H1 (cell line): ENCODE measurements at regions not wholly inside any gene's neighbourhood (a gene's known extent, or its start where the extent isn't known, plus 50 kb on each side); places are given as distances from the start of the nearest gene placed in this dataset.

Experiments used
- CTCF ChIA-PET: fragments of 300-600 bp; sonication (Branson Sonifier 250); formaldehyde crosslinking; loops from one replicate; lab custom pipeline; 2021; ENCODE audit not compliant: partially characterized antibody; lab: Charles Lee
- POLR2A ChIA-PET: fragments of 300-600 bp; sonication (Branson Sonifier 250); formaldehyde crosslinking; loops from one replicate; lab custom pipeline; 2021; ENCODE audit warnings: inconsistent platforms; ENCODE audit not compliant: partially characterized antibody; lab: Charles Lee
- DNase-seq, 2 experiments: peaks; one replicate each; pipeline versions ENCODE4 v3.0.0 to v3.0.0-alpha.2; 2010 to 2022; ENCODE audit warnings: low spot score in 2 of 2, low read depth in 1 of 2, mixed read lengths in 1 of 2
- FAIRE-seq: peaks from 2 replicates; lab custom pipeline; 2011; peaks lifted over from hg19 to GRCh38; lab: Jason Lieb, UNC
- H2AFZ ChIP-seq: 2 replicates; pipeline ENCODE4 v1.8.1; 2012; ENCODE audit warnings: low read length, inconsistent platforms
- H2AK5ac ChIP-seq: 2 replicates; pipeline ENCODE4 v1.6.1; 2013; ENCODE audit warnings: low read depth, low read length
- H2BK120ac ChIP-seq: replicated peaks from 2 replicates; pipeline ENCODE3; 2013; ENCODE audit warnings: low read depth, low read length, inconsistent platforms
- H2BK12ac ChIP-seq: 2 replicates; pipeline ENCODE4 v1.6.1; 2013; ENCODE audit warnings: low read depth, low read length
- H2BK15ac ChIP-seq: 2 replicates; pipeline ENCODE4 v1.6.1; 2013; ENCODE audit warnings: low read length
- H2BK20ac ChIP-seq: 2 replicates; pipeline ENCODE4 v1.6.1; 2013; ENCODE audit warnings: low read length
- H2BK5ac ChIP-seq: 2 replicates; pipeline ENCODE4 v1.6.1; 2013; ENCODE audit warnings: low read depth, low read length
- H3K14ac ChIP-seq: 2 replicates; pipeline ENCODE4 v1.6.1; 2013; ENCODE audit warnings: inconsistent platforms; ENCODE audit not compliant: insufficient read length
- H3K18ac ChIP-seq: 2 replicates; pipeline ENCODE4 v1.6.1; 2013; ENCODE audit warnings: low read length; ENCODE audit errors: extremely low read depth
- H3K23ac ChIP-seq: 2 replicates; pipeline ENCODE4 v1.6.1; 2013; ENCODE audit warnings: inconsistent platforms; ENCODE audit not compliant: insufficient read length
- H3K23me2 ChIP-seq: 2 replicates; pipeline ENCODE4 v1.6.1; 2013; ENCODE audit warnings: low read depth, low read length
- H3K27ac ChIP-seq: 2 replicates; pipeline ENCODE4 v1.6.1; 2011; ENCODE audit warnings: low read depth, low read length, inconsistent platforms
- H3K27me3 ChIP-seq, 4 experiments: replicated peaks in 1 of 4; 1 replicate in 1 of 4; 2 replicates in 3 of 4; pipeline versions ENCODE4 v1.6.1 to v1.8.1; 2011 to 2013; ENCODE audit warnings: low read length in 3 of 4, mild to moderate bottlenecking in 3 of 4, inconsistent platforms in 2 of 4, mixed read lengths in 2 of 4, moderate library complexity in 1 of 4; ENCODE audit not compliant: control insufficient read depth in 3 of 4, insufficient read depth in 3 of 4; ENCODE audit errors: extremely low read depth in 1 of 4
- H3K36me3 ChIP-seq, 4 experiments: 2 replicates each; pipeline versions ENCODE4 v1.6.1 to v1.8.1; 2011 to 2013; ENCODE audit warnings: mild to moderate bottlenecking in 4 of 4, low read length in 3 of 4, moderate library complexity in 2 of 4, control low read depth in 1 of 4, inconsistent platforms in 1 of 4; ENCODE audit not compliant: insufficient read depth in 4 of 4, control insufficient read depth in 2 of 4
- H3K4ac ChIP-seq: replicated peaks from 2 replicates; pipeline ENCODE3; 2013; ENCODE audit warnings: low read length, low read depth, mixed read lengths, inconsistent platforms; ENCODE audit not compliant: insufficient read length
- H3K4me1 ChIP-seq, 4 experiments: replicated peaks in 1 of 4; 1 replicate in 1 of 4; 2 replicates in 3 of 4; pipeline versions ENCODE4 v1.6.1 to v1.8.1; 2011 to 2013; ENCODE audit warnings: low read length in 3 of 4, inconsistent platforms in 2 of 4, mixed read lengths in 1 of 4; ENCODE audit not compliant: insufficient read depth in 4 of 4, control insufficient read depth in 3 of 4
- H3K4me2 ChIP-seq, 2 experiments: 2 replicates each; pipeline versions ENCODE4 v1.6.1 to v1.8.1; 2011 to 2013; ENCODE audit warnings: low read depth in 2 of 2, low read length in 2 of 2, control low read depth in 1 of 2, inconsistent platforms in 1 of 2, mild to moderate bottlenecking in 1 of 2; ENCODE audit not compliant: insufficient read depth in 1 of 2
- H3K4me3 ChIP-seq, 4 experiments: fragments of 200-600, 300-600 bp in 1 of 4; sonication (generic), shearing (Covaris generic), sonication (Bioruptor Twin) in 1 of 4; 2 replicates each; pipeline versions ENCODE4 v1.5.1 to v1.8.1; 2011 to 2016; ENCODE audit warnings: low read length in 4 of 4, low read depth in 3 of 4, control low read depth in 2 of 4, inconsistent platforms in 2 of 4, mild to moderate bottlenecking in 2 of 4, mixed read lengths in 1 of 4, moderate library complexity in 1 of 4; ENCODE audit not compliant: insufficient read depth in 2 of 4; ENCODE audit errors: extremely low read depth in 1 of 4
- H3K56ac ChIP-seq: replicated peaks from 2 replicates; pipeline ENCODE3; 2013; ENCODE audit warnings: low read depth, mild to moderate bottlenecking, mixed read lengths, low read length, inconsistent platforms; ENCODE audit not compliant: insufficient read length
- H3K79me1 ChIP-seq: 2 replicates; pipeline ENCODE4 v1.6.1; 2013; ENCODE audit warnings: low read depth, low read length, control low read depth
- H3K79me2 ChIP-seq, 2 experiments: 2 replicates each; pipeline versions ENCODE4 v1.6.1 to v1.8.1; 2012 to 2013; ENCODE audit warnings: low read length in 2 of 2, mild to moderate bottlenecking in 2 of 2, inconsistent platforms in 1 of 2; ENCODE audit not compliant: insufficient read depth in 2 of 2, control insufficient read depth in 1 of 2
- H3K9ac ChIP-seq, 4 experiments: replicated peaks in 1 of 4; 1 replicate in 1 of 4; 2 replicates in 3 of 4; pipeline versions ENCODE4 v1.6.1 to v1.8.1; 2011 to 2013; ENCODE audit warnings: low read depth in 3 of 4, low read length in 3 of 4, control low read depth in 2 of 4, mild to moderate bottlenecking in 2 of 4, moderate library complexity in 2 of 4, inconsistent platforms in 1 of 4; ENCODE audit errors: extremely low read depth in 1 of 4
- H3K9me3 ChIP-seq, 2 experiments: 2 replicates each; pipeline versions ENCODE4 v1.6.1 to v1.8.1; 2012 to 2013; ENCODE audit warnings: mild to moderate bottlenecking in 2 of 2, moderate library complexity in 2 of 2, control low read depth in 1 of 2, inconsistent platforms in 1 of 2, low read depth in 1 of 2, low read length in 1 of 2, mixed read lengths in 1 of 2; ENCODE audit not compliant: insufficient read depth in 2 of 2
- H4K20me1 ChIP-seq, 2 experiments: replicated peaks in 1 of 2; 2 replicates each; pipeline versions ENCODE3 to v1.8.1; 2011 to 2013; ENCODE audit warnings: inconsistent platforms in 2 of 2, low read length in 2 of 2, mild to moderate bottlenecking in 1 of 2; ENCODE audit not compliant: insufficient read depth in 2 of 2, control insufficient read depth in 1 of 2
- H4K5ac ChIP-seq: 2 replicates; pipeline ENCODE4 v1.6.1; 2013; ENCODE audit warnings: low read length, low read depth, mixed read lengths, inconsistent platforms; ENCODE audit not compliant: insufficient read length
- H4K8ac ChIP-seq: 2 replicates; pipeline ENCODE4 v1.8.0; 2013; ENCODE audit warnings: mild to moderate bottlenecking, moderate library complexity, low read length, inconsistent platforms; ENCODE audit not compliant: insufficient read depth; ENCODE audit errors: extremely low read depth
- H4K91ac ChIP-seq: replicated peaks from 2 replicates; pipeline ENCODE3; 2013; ENCODE audit warnings: low read length, mixed read lengths, inconsistent platforms; ENCODE audit not compliant: insufficient read length
- EZH2 ChIP-seq: fragments of 200-600 bp; sonication (generic); IDR thresholded peaks from 2 replicates; pipeline ENCODE4 v1.7.1; 2012; ENCODE audit warnings: low read depth, mild to moderate bottlenecking, moderate library complexity, low read length, inconsistent platforms; ENCODE audit not compliant: severe bottlenecking
- SAP30 ChIP-seq: fragments of 300-600 bp; sonication (generic); IDR thresholded peaks from 2 replicates; pipeline ENCODE4 v1.7.1; 2012; ENCODE audit warnings: low read length, moderate library complexity, mild to moderate bottlenecking, inconsistent platforms; ENCODE audit not compliant: insufficient read depth, insufficient replicate concordance
- SIX5 ChIP-seq: IDR thresholded peaks from 2 replicates; pipeline ENCODE4 v1.6.1; 2011; ENCODE audit warnings: mild to moderate bottlenecking, low read depth, low read length
- SUZ12 ChIP-seq: fragments of 200-600 bp; sonication (generic); IDR thresholded peaks from 2 replicates; pipeline ENCODE4 v1.6.1; 2012; ENCODE audit warnings: mild to moderate bottlenecking, inconsistent platforms, low read length, moderate library complexity, mixed read lengths

DNA sequence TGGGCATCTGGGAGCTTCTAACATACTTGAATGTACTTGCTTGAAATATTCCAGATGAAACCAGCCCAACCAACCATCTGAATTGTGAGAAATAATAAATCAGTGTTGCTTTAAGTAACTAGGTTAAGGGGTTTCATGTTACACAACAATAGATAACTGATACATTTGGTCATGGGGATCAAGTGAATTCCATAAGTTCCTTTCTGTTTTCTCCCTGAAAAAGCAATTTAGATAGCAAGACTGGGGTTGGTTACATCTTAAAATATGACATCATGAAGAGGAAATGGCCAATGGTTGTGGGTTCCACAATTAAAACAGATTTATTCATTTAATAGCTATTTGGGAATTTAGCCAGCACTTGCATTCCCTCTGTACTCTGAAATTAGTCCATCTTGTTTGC lies 559.7 kb downstream of the TLR4 start:
- FAIRE-seq, result no peak
- POLR2A ChIA-PET, result no interaction called here
- H3K4me1 ChIP-seq, result no peaks in the 10 kb centered on the region

More for the DNA sequence above, 559.7 kb downstream of the TLR4 start:
- H3K23me2 ChIP-seq, result no peaks in the 10 kb centered on the region
- H3K14ac ChIP-seq, result no peak overlapping the region
- H3K4me3 ChIP-seq, result no peak overlapping the region
- no peak overlapping the region for H2AK5ac ChIP-seq
- H3K27me3 ChIP-seq, result no peaks in the 10 kb centered on the region
- no peaks in the 10 kb centered on the region for H3K79me1 ChIP-seq
- H3K56ac ChIP-seq, result no peak overlapping the region
- CTCF ChIA-PET, result no interaction called here
- no peaks in the 10 kb centered on the region for H3K36me3 ChIP-seq
- H4K91ac ChIP-seq, result no peak overlapping the region
- no peak overlapping the region for H3K18ac ChIP-seq
- DNase-seq, result no peak
- H3K9ac ChIP-seq, result no peak overlapping the region
- H3K9me3 ChIP-seq, result no peaks in the 10 kb centered on the region
- H3K23ac ChIP-seq, result no peak overlapping the region
- H3K27ac ChIP-seq, result no peak overlapping the region
- no peak overlapping the region for H4K8ac ChIP-seq
- no peak overlapping the region for H4K5ac ChIP-seq
- H2BK5ac ChIP-seq, result no peak overlapping the region
- no peaks in the 10 kb centered on the region for H3K79me2 ChIP-seq
- no peak overlapping the region for H2BK15ac ChIP-seq
- no peak overlapping the region for H2AFZ ChIP-seq
- H3K4ac ChIP-seq, result no peak overlapping the region
- TF ChIP-seq SIX5, result no peak
- no peak for TF ChIP-seq EZH2
- TF ChIP-seq SAP30, result no peak
- TF ChIP-seq SUZ12, result no peak
- no peak overlapping the region for H2BK12ac ChIP-seq
- H2BK20ac ChIP-seq, result no peak overlapping the region
- no peak overlapping the region for H3K4me2 ChIP-seq
- no peak overlapping the region for H2BK120ac ChIP-seq
- H4K20me1 ChIP-seq, result no peaks in the 10 kb centered on the region
